MM.1S (cell line): ENCODE measurements at regions not wholly inside any gene's neighbourhood (a gene's known extent, or its start where the extent isn't known, plus 50 kb on each side); places are given as distances from the start of the nearest gene placed in this dataset.

Experiments
- CTCF ChIP-seq: fragments of 300-600 bp; sonication (generic); IDR thresholded peaks from 2 replicates; pipeline ENCODE4 v1.5.1; 2016; ENCODE audit warnings: antibody characterized with exemption, low read length, mixed read lengths
- EZH2 ChIP-seq: fragments of 300-600 bp; sonication (generic); optimal IDR thresholded peaks from 2 replicates; pipeline ENCODE3; 2017; ENCODE audit warnings: low read depth, mild to moderate bottlenecking, antibody characterized with exemption, low read length, mixed read lengths

DNA sequence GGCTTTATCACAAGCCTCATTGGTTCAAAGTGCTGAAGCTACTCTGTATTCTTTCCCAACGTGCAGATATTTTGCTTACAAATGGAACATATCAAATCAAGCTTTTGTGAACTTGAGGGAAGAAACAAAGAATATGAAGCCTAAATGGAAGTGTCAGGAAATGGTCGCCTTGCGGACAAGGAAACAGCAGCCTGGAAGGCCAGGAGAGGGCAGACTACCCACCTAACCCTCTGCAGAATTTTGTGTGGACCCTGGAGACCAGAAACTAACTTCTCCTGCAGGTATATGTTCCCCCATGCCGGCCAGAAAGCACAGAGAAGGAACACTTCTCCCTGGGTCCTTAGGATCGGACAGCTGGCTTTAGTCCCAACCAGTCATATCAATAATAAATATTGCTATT, 1425.8 kb downstream of the PCDH7 start:
- TF ChIP-seq EZH2: no peak
- no peak for TF ChIP-seq CTCF
